Astrocyte (in vitro differentiated cells and primary cell): ENCODE measurements at regions not wholly inside any gene's neighbourhood (a gene's known extent, or its start where the extent isn't known, plus 50 kb on each side); places are given as distances from the start of the nearest gene placed in this dataset.

Source experiments
- DNase-seq: peaks from one replicate; pipeline ENCODE4 v3.0.0-alpha.2; 2010; ENCODE audit warnings: low read depth
- FAIRE-seq: peaks from 2 replicates; lab custom pipeline; 2011; peaks lifted over from hg19 to GRCh38; lab: Jason Lieb, UNC
- H2AFZ ChIP-seq: 2 replicates; pipeline ENCODE4 v1.6.0; 2012; ENCODE audit warnings: low read depth, low read length, inconsistent platforms
- H3K27ac ChIP-seq: 2 replicates; pipeline ENCODE4 v1.5.1; 2011; ENCODE audit warnings: low read depth, low read length, inconsistent platforms
- H3K27me3 ChIP-seq: 2 replicates; pipeline ENCODE4 v1.6.0; 2011; ENCODE audit warnings: low read length, inconsistent platforms; ENCODE audit not compliant: insufficient read depth
- H3K36me3 ChIP-seq: 2 replicates; pipeline ENCODE4 v1.5.1; 2011; ENCODE audit warnings: low read length, inconsistent platforms; ENCODE audit not compliant: insufficient read depth
- H3K4me1 ChIP-seq: 2 replicates; pipeline ENCODE4 v1.5.1; 2011; ENCODE audit warnings: low read length, inconsistent platforms; ENCODE audit not compliant: insufficient read depth
- H3K4me2 ChIP-seq: 2 replicates; pipeline ENCODE4 v1.6.0; 2012; ENCODE audit warnings: low read length, inconsistent platforms
- H3K4me3 ChIP-seq: 2 replicates; pipeline ENCODE4 v1.5.1; 2011; ENCODE audit warnings: low read depth, mild to moderate bottlenecking, low read length, inconsistent platforms; ENCODE audit not compliant: insufficient read depth
- H3K79me2 ChIP-seq: 2 replicates; pipeline ENCODE4 v1.6.0; 2012; ENCODE audit warnings: mild to moderate bottlenecking, low read length, inconsistent platforms; ENCODE audit not compliant: insufficient read depth
- H3K9ac ChIP-seq: 2 replicates; pipeline ENCODE4 v1.6.0; 2012; ENCODE audit warnings: mild to moderate bottlenecking, low read length, inconsistent platforms
- H3K9me3 ChIP-seq: 2 replicates; pipeline ENCODE4 v1.5.1; 2012; ENCODE audit warnings: low read depth, mild to moderate bottlenecking, low read length, inconsistent platforms; ENCODE audit not compliant: insufficient read depth
- H4K20me1 ChIP-seq: 2 replicates; pipeline ENCODE4 v1.6.0; 2012; ENCODE audit warnings: low read length, inconsistent platforms; ENCODE audit not compliant: insufficient read depth
- H3K27ac Mint-ChIP-seq: one replicate; pipeline ENCODE4 v1.8.0; 2021; ENCODE audit warnings: mild to moderate bottlenecking, mixed read lengths; ENCODE audit not compliant: unreplicated experiment
- H3K27me3 Mint-ChIP-seq: one replicate; pipeline ENCODE4 v1.8.0; 2021; ENCODE audit warnings: low read depth, mixed read lengths; ENCODE audit not compliant: unreplicated experiment
- H3K36me3 Mint-ChIP-seq: one replicate; pipeline ENCODE4 v1.8.0; 2021; ENCODE audit warnings: low read depth, mixed read lengths; ENCODE audit not compliant: unreplicated experiment
- H3K4me1 Mint-ChIP-seq: one replicate; pipeline ENCODE4 v1.8.0; 2021; ENCODE audit warnings: low read depth, mixed read lengths; ENCODE audit not compliant: unreplicated experiment
- H3K4me3 Mint-ChIP-seq: one replicate; pipeline ENCODE4 v1.8.0; 2021; ENCODE audit warnings: mild to moderate bottlenecking, moderate library complexity, mixed read lengths; ENCODE audit not compliant: unreplicated experiment
- H3K9me3 Mint-ChIP-seq: one replicate; pipeline ENCODE4 v1.8.0; 2021; ENCODE audit warnings: mild to moderate bottlenecking, mixed read lengths; ENCODE audit not compliant: unreplicated experiment
- EZH2 ChIP-seq: IDR thresholded peaks from 2 replicates; pipeline ENCODE4 v1.6.1; 2012; ENCODE audit warnings: mild to moderate bottlenecking, low read length, inconsistent platforms; ENCODE audit not compliant: insufficient read depth
- TF ChIP-seq, protein P1 (sequence below): IDR thresholded peaks from 2 replicates; pipeline ENCODE4 v1.5.1; 2011; ENCODE audit warnings: low read depth, mild to moderate bottlenecking, inconsistent platforms, low read length, moderate library complexity; ENCODE audit not compliant: insufficient read depth

DNA sequence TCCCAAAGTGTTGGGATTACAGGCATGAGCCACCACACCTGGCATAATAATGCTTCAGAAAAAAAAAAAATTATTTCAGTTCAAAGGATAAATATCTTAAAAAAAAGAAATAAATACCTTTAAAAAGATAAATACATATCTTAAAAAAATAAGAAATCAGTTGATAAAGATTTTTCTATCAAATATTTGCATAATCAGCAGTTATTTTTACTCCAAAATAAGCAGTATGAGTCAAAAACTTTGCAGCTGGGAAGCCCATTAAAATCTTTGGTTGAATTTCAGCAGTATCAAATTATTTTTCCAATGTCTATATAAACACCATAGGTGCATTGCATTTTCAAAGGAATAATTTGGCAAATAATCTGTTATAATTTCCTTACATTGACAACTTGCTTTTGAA is 202.5 kb downstream of the KBTBD8 start:
- H3K4me1 ChIP-seq: no peaks in the 10 kb centered on the region
- H3K4me1 Mint-ChIP-seq: no peaks in the 10 kb centered on the region
- no peak overlapping the region for H3K9ac ChIP-seq
- H3K27me3 ChIP-seq: no peaks in the 10 kb centered on the region
- no peak overlapping the region for H3K4me3 Mint-ChIP-seq
- TF ChIP-seq, protein P1, sequence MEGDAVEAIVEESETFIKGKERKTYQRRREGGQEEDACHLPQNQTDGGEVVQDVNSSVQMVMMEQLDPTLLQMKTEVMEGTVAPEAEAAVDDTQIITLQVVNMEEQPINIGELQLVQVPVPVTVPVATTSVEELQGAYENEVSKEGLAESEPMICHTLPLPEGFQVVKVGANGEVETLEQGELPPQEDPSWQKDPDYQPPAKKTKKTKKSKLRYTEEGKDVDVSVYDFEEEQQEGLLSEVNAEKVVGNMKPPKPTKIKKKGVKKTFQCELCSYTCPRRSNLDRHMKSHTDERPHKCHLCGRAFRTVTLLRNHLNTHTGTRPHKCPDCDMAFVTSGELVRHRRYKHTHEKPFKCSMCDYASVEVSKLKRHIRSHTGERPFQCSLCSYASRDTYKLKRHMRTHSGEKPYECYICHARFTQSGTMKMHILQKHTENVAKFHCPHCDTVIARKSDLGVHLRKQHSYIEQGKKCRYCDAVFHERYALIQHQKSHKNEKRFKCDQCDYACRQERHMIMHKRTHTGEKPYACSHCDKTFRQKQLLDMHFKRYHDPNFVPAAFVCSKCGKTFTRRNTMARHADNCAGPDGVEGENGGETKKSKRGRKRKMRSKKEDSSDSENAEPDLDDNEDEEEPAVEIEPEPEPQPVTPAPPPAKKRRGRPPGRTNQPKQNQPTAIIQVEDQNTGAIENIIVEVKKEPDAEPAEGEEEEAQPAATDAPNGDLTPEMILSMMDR: no peak
- TF ChIP-seq EZH2: no peak
- no peaks in the 10 kb centered on the region for H3K79me2 ChIP-seq
- H3K4me2 ChIP-seq: no peak overlapping the region
- no peak overlapping the region for H3K27ac Mint-ChIP-seq
- H3K9me3 ChIP-seq: no peaks in the 10 kb centered on the region
- no peak overlapping the region for H2AFZ ChIP-seq
- no peaks in the 10 kb centered on the region for H4K20me1 ChIP-seq
- H3K27ac ChIP-seq: no peak overlapping the region
- FAIRE-seq (no peak), DNase-seq (no peak)
- no peaks in the 10 kb centered on the region for H3K36me3 ChIP-seq
- no peaks in the 10 kb centered on the region for H3K27me3 Mint-ChIP-seq
- no peak overlapping the region for H3K4me3 ChIP-seq
- no peaks in the 10 kb centered on the region for H3K9me3 Mint-ChIP-seq
- H3K36me3 Mint-ChIP-seq: no peaks in the 10 kb centered on the region

DNA sequence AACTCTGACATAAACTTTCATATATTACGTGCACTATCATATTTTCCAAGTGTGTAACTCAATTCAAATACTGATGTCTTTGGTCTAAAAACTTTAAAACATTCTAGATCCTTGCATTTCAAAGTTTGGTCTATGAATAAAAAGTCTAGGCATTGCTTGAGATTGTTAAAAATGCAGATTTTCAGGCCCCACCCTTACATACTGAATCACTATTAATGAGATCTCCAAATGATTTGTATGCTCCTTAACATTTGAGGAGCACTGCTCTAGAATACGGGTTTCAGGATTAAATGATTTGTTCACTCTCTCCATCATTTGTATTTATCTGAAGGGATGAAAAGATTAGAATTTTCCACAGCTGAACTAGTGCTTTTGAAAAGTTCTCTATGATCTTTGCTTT is 202.9 kb downstream of the KBTBD8 start:
- Histone ChIP-seq H3K4me3 (no peak overlapping the region), H3K4me1 (no peaks in the 10 kb centered on the region), H3K36me3 (no peaks in the 10 kb centered on the region), H3K9me3 (no peaks in the 10 kb centered on the region), H3K9ac (no peak overlapping the region), H3K4me2 (no peak overlapping the region), H4K20me1 (no peaks in the 10 kb centered on the region), H3K27ac (no peak overlapping the region), H3K27me3 (no peaks in the 10 kb centered on the region), H2AFZ (no peak overlapping the region), H3K79me2 (no peaks in the 10 kb centered on the region)
- Mint-ChIP-seq H3K4me3 (no peak overlapping the region), H3K27ac (no peak overlapping the region), H3K36me3 (no peaks in the 10 kb centered on the region), H3K9me3 (no peaks in the 10 kb centered on the region), H3K4me1 (no peaks in the 10 kb centered on the region), H3K27me3 (no peaks in the 10 kb centered on the region)
- DNase-seq (no peak), FAIRE-seq (no peak)
- TF ChIP-seq EZH2: no peak
- TF ChIP-seq, protein P1: no peak

DNA sequence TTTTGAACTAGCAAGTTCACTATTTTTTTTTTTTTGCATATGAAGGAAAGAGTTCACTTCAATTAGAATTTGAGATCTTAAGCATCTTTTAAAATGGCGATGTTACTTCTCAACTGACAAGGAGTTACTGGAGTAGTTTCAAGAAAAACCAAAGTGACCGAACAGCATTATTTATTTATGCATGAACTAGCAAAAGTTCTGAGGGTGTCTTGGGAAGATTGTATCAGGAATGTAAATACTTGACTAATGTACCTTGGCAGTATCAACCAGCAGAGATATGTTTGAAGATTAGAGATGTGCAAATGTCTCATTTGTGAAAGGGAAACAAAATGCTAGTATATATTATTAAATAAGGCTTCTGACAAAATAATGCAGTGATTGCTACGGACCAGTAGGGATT is 203.9 kb downstream of the KBTBD8 start:
- Histone ChIP-seq H3K4me3 (no peak overlapping the region), H3K9ac (no peak overlapping the region), H3K36me3 (no peaks in the 10 kb centered on the region), H3K27me3 (no peaks in the 10 kb centered on the region), H3K79me2 (no peaks in the 10 kb centered on the region), H4K20me1 (no peaks in the 10 kb centered on the region), H3K4me2 (no peak overlapping the region), H3K9me3 (no peaks in the 10 kb centered on the region), H3K4me1 (no peaks in the 10 kb centered on the region), H2AFZ (no peak overlapping the region), H3K27ac (no peak overlapping the region)
- DNase-seq (no peak), FAIRE-seq (no peak)
- Mint-ChIP-seq H3K27me3 (no peaks in the 10 kb centered on the region), H3K4me3 (no peak overlapping the region), H3K27ac (no peak overlapping the region), H3K36me3 (no peaks in the 10 kb centered on the region), H3K4me1 (no peaks in the 10 kb centered on the region), H3K9me3 (no peaks in the 10 kb centered on the region)
- TF ChIP-seq EZH2: no peak
- TF ChIP-seq, protein P1: no peak
